ENCODE measurements at regions not wholly inside any gene's neighbourhood (a gene's known extent, or its start where the extent isn't known, plus 50 kb on each side); places are given as distances from the start of the nearest gene placed in this dataset.
"Not testable (repeated sequence)": the region's sequence is repeated elsewhere in the genome, so short reads cannot be mapped to it uniquely, and the experiment has no call there.

- Histone ChIP-seq H3K9me3 (peaks cover 42% of the 10 kb centered on the region), H3K4me3 (no peak overlapping the region), H3K27me3 (no peaks in the 10 kb centered on the region), H3K36me3 (no peaks in the 10 kb centered on the region)
- no peak for DNase-seq
Measured at GRCh38 chr21:7916329-7917303, 2604.8 kb upstream of the TPTE start.

- Histone ChIP-seq H3K36me3 (no peaks in the 10 kb centered on the region), H3K27me3 (no peaks in the 10 kb centered on the region), H3K9me3 (peaks cover 53% of the 10 kb centered on the region), H3K4me3 (no peak overlapping the region)
- no peak for DNase-seq
Measured at GRCh38 chr21:7917729-7918128, 2603.7 kb upstream of the TPTE start.

GRCh38 chr21:7925918-7926582 is 2595.3 kb upstream of the TPTE start:
- DNase-seq, H3K4me3 ChIP-seq, H3K27me3 ChIP-seq, H3K36me3 ChIP-seq: not testable (repeated sequence)
- H3K9me3 ChIP-seq = peaks cover 87% of the 10 kb centered on the region

GRCh38 chr21:7928528-7928927 is 2592.9 kb upstream of the TPTE start:
- not testable (repeated sequence) for H3K4me3 ChIP-seq, H3K27me3 ChIP-seq, H3K36me3 ChIP-seq, DNase-seq
- peaks cover 83% of the 10 kb centered on the region for H3K9me3 ChIP-seq

GRCh38 chr21:7929586-7929985 is 2591.8 kb upstream of the TPTE start:
- H3K4me3 ChIP-seq, H3K27me3 ChIP-seq, H3K36me3 ChIP-seq, DNase-seq: not testable (repeated sequence)
- peaks cover 82% of the 10 kb centered on the region for H3K9me3 ChIP-seq

GRCh38 chr21:7930445-7930844 is 2590.9 kb upstream of the TPTE start:
- not testable (repeated sequence) for H3K27me3 ChIP-seq, H3K4me3 ChIP-seq, H3K36me3 ChIP-seq, DNase-seq
- peaks cover 80% of the 10 kb centered on the region for H3K9me3 ChIP-seq

GRCh38 chr21:7932113-7932512 is 2589.3 kb upstream of the TPTE start:
- not testable (repeated sequence) for DNase-seq, H3K4me3 ChIP-seq, H3K36me3 ChIP-seq, H3K27me3 ChIP-seq
- H3K9me3 ChIP-seq = peaks cover 80% of the 10 kb centered on the region

- not testable (repeated sequence) for DNase-seq, H3K4me3 ChIP-seq, H3K36me3 ChIP-seq, H3K27me3 ChIP-seq
- peaks cover 82% of the 10 kb centered on the region for H3K9me3 ChIP-seq
Measured at GRCh38 chr21:7932834-7933233, 2588.5 kb upstream of the TPTE start.

GRCh38 chr21:7933923-7934322 is 2587.5 kb upstream of the TPTE start:
- H3K4me3 ChIP-seq = no peak overlapping the region
- H3K36me3 ChIP-seq = no peaks in the 10 kb centered on the region
- peaks cover 86% of the 10 kb centered on the region for H3K9me3 ChIP-seq
- no peak for DNase-seq
- H3K27me3 ChIP-seq = no peaks in the 10 kb centered on the region

GRCh38 chr21:7937297-7937696 is 2584.1 kb upstream of the TPTE start:
- H3K4me3 ChIP-seq, DNase-seq, H3K36me3 ChIP-seq, H3K27me3 ChIP-seq: not testable (repeated sequence)
- peaks cover 93% of the 10 kb centered on the region for H3K9me3 ChIP-seq

GRCh38 chr21:7938223-7938622 is 2583.2 kb upstream of the TPTE start:
- not testable (repeated sequence) for DNase-seq, H3K27me3 ChIP-seq, H3K36me3 ChIP-seq, H3K4me3 ChIP-seq
- H3K9me3 ChIP-seq = peaks cover 88% of the 10 kb centered on the region

- not testable (repeated sequence) for H3K4me3 ChIP-seq, H3K27me3 ChIP-seq, H3K36me3 ChIP-seq, DNase-seq
- H3K9me3 ChIP-seq = peaks cover 69% of the 10 kb centered on the region
Measured at GRCh38 chr21:7941432-7941831, 2580.0 kb upstream of the TPTE start.

GRCh38 chr21:7942219-7942618 is 2579.2 kb upstream of the TPTE start:
- not testable (repeated sequence) for H3K36me3 ChIP-seq, H3K27me3 ChIP-seq, H3K4me3 ChIP-seq, DNase-seq
- peaks cover 67% of the 10 kb centered on the region for H3K9me3 ChIP-seq

GRCh38 chr21:7943534-7943933 is 2577.8 kb upstream of the TPTE start:
- not testable (repeated sequence) for H3K36me3 ChIP-seq, DNase-seq, H3K27me3 ChIP-seq, H3K4me3 ChIP-seq
- peaks cover 64% of the 10 kb centered on the region for H3K9me3 ChIP-seq

- no peaks in the 10 kb centered on the region for H3K36me3 ChIP-seq
- DNase-seq = no peak
- H3K27me3 ChIP-seq = no peaks in the 10 kb centered on the region
- peaks cover 64% of the 10 kb centered on the region for H3K9me3 ChIP-seq
- H3K4me3 ChIP-seq = no peak overlapping the region
Measured at GRCh38 chr21:7947422-7947821, 2574.0 kb upstream of the TPTE start.

- not testable (repeated sequence) for H3K27me3 ChIP-seq, DNase-seq, H3K4me3 ChIP-seq, H3K36me3 ChIP-seq
- peaks cover 70% of the 10 kb centered on the region for H3K9me3 ChIP-seq
Measured at GRCh38 chr21:7948727-7949126, 2572.7 kb upstream of the TPTE start.

- H3K9me3 ChIP-seq = peaks cover 77% of the 10 kb centered on the region
- not testable (repeated sequence) for DNase-seq, H3K4me3 ChIP-seq, H3K27me3 ChIP-seq, H3K36me3 ChIP-seq
Measured at GRCh38 chr21:7949882-7950281, 2571.5 kb upstream of the TPTE start.

Measured in MG63 (cell line).